Mesothelial cell of epicardium (in vitro differentiated cells): ENCODE measurements at regions not wholly inside any gene's neighbourhood (a gene's known extent, or its start where the extent isn't known, plus 50 kb on each side); places are given as distances from the start of the nearest gene placed in this dataset.
"Not testable (repeated sequence)": the region's sequence is repeated elsewhere in the genome, so short reads cannot be mapped to it uniquely, and the experiment has no call there.

Experiments
- DNase-seq, 2 experiments: peaks; one replicate each; pipeline ENCODE4 v3.0.0; 2021; ENCODE audit warnings: low spot score in 2 of 2; ENCODE audit not compliant: unreplicated experiment in 2 of 2
- H3K27ac Mint-ChIP-seq: 2 replicates; pipeline ENCODE4 v1.8.0; 2021; ENCODE audit warnings: mixed read lengths
- H3K27me3 Mint-ChIP-seq: 2 replicates; pipeline ENCODE4 v1.8.0; 2021; ENCODE audit warnings: low read depth, mixed read lengths
- H3K36me3 Mint-ChIP-seq: 2 replicates; pipeline ENCODE4 v1.8.0; 2021; ENCODE audit warnings: mixed read lengths
- H3K4me1 Mint-ChIP-seq: 2 replicates; pipeline ENCODE4 v1.8.0; 2021; ENCODE audit warnings: mixed read lengths
- H3K4me3 Mint-ChIP-seq: 2 replicates; pipeline ENCODE4 v1.8.0; 2021; ENCODE audit warnings: mild to moderate bottlenecking, moderate library complexity, mixed read lengths
- H3K9me3 Mint-ChIP-seq: 2 replicates; pipeline ENCODE4 v1.8.0; 2021; ENCODE audit warnings: mixed read lengths
- CTCF ChIP-seq: fragments of 200-600 bp; sonication (generic); IDR thresholded peaks from one replicate; pipeline ENCODE4 v1.5.0; 2021; ENCODE audit warnings: antibody characterized with exemption; ENCODE audit not compliant: unreplicated experiment

DNA sequence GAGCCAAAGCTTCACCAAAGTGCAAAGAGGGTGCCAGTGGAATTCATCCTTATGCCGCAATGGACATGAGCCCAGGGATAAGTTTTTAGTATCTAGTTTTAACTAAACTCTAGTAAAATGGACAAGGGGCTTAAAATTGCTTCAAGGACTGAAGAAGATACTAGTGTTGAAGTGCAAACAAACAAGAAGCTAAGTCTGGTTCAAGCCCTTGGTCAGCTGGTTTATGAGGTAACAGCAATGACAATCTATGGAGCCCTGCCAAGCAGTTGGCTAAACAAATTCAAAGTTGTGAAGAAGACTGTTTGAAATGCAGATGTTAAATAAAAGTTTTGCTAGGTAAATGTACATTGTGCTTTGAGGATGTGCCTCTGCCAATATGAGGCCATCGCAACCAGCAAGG lies 209.4 kb downstream of the KTN1 start:
- Mint-ChIP-seq H3K9me3 (no peaks in the 10 kb centered on the region), H3K4me3 (no peak overlapping the region), H3K27me3 (peaks cover 2% of the 10 kb centered on the region), H3K4me1 (peaks cover 2% of the 10 kb centered on the region), H3K36me3 (no peaks in the 10 kb centered on the region), H3K27ac (no peak overlapping the region)
- DNase-seq: no peak
- TF ChIP-seq CTCF: no peak

DNA sequence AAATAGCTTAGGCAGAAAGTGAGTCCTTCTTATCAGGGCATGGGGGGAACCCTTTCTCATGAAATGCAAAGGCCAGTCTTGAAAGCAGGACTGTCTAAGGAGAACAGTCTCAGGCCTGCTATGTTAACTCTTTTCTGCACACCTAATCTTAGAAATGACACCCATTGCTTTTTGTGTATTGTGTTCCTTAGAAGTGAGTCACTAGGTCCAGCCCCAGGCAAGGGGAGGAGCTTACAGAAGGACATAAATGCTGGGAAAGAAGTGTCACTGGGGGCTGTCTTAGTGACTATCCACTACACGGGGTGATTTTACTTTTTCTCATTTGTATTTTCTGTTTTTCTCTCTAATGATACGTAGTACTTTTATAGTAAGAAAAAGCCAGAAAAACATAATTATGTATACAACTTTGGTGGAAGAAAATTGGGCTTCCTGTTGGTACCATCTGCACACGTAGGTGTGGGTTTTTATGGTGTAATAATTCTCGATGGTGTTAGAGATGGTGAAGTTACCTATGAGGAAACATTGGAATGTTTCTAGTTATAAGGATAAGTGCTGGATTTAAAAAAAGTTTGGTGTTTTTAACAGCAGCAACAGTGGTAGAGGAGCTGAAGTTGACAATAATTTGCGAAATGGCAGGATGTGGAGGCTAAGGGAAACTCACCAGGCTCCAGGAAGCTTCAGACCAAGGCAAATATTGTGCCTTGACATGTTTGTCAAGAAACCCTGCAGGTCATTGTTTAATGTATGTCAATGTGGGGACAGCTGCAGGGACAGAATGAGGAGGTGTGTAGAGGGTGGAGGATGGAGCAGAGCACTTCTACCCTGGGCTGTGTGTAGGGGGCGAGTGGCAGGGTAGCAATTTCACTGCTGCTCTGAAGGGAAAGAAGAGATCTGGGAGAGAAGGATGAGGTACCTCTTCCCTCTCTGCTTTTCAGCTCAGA lies 214.9 kb downstream of the KTN1 start:
- H3K27me3 Mint-ChIP-seq: no peaks in the 10 kb centered on the region
- no peak overlapping the region for H3K4me3 Mint-ChIP-seq
- H3K9me3 Mint-ChIP-seq: no peaks in the 10 kb centered on the region
- DNase-seq: no peak
- H3K4me1 Mint-ChIP-seq: peaks cover 3% of the 10 kb centered on the region
- no peak overlapping the region for H3K27ac Mint-ChIP-seq
- H3K36me3 Mint-ChIP-seq: no peaks in the 10 kb centered on the region
- no peak for TF ChIP-seq CTCF

GRCh38 chr14:55796513-55796912 lies 216.5 kb downstream of the KTN1 start:
- H3K27me3 Mint-ChIP-seq, H3K4me1 Mint-ChIP-seq, DNase-seq, H3K27ac Mint-ChIP-seq, H3K4me3 Mint-ChIP-seq, H3K36me3 Mint-ChIP-seq, H3K9me3 Mint-ChIP-seq: not testable (repeated sequence)

GRCh38 chr14:55798406-55798805 lies 218.4 kb downstream of the KTN1 start:
- no peak overlapping the region for H3K4me3 Mint-ChIP-seq
- no peak for DNase-seq
- peaks cover 7% of the 10 kb centered on the region for H3K9me3 Mint-ChIP-seq
- no peak for TF ChIP-seq CTCF
- no peak overlapping the region for H3K27ac Mint-ChIP-seq
- H3K4me1 Mint-ChIP-seq: peaks cover 5% of the 10 kb centered on the region
- no peaks in the 10 kb centered on the region for H3K36me3 Mint-ChIP-seq
- no peaks in the 10 kb centered on the region for H3K27me3 Mint-ChIP-seq

DNA sequence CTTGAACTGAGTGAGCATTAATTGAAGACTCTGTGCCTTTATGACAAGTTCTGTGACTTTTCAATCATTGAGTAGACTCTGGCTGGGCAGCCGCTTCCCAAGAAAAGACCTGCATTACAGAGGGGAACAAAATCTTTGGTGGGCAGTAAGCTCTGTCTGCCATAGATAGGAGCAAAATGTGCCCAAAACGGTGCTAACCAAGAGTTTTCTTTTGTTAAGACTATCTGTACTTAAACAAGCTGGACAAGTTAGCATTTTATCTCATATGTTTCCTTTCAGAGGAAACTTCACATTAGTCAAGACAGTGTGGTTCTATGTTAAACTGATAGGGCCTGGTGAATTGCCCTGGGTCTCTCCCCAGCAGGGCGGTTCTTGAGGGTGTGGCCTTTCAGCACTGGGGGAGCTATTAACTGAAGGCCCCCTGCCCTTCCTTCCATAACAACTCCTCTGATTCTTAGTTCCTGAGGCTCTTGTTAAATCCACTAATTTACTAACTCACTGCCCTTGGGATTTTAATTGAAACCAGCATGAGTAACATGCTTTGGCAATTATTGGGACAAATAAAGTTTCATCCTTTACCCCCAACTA lies 219.6 kb downstream of the KTN1 start:
- Mint-ChIP-seq H3K27ac (no peak overlapping the region), H3K27me3 (no peaks in the 10 kb centered on the region), H3K4me1 (peaks cover 5% of the 10 kb centered on the region), H3K36me3 (no peaks in the 10 kb centered on the region), H3K4me3 (no peak overlapping the region), H3K9me3 (peaks cover 7% of the 10 kb centered on the region)
- no peak for DNase-seq
- no peak for TF ChIP-seq CTCF

- Mint-ChIP-seq H3K4me1 (peaks cover 5% of the 10 kb centered on the region), H3K4me3 (no peak overlapping the region), H3K27me3 (no peaks in the 10 kb centered on the region), H3K9me3 (peaks cover 7% of the 10 kb centered on the region), H3K27ac (no peak overlapping the region), H3K36me3 (no peaks in the 10 kb centered on the region)
- TF ChIP-seq CTCF: no peak
- DNase-seq: no peak
These were observed 220.3 kb downstream of the KTN1 start for GRCh38 chr14:55800156-55800785.
